DOHH2 (cell line): ENCODE measurements at regions not wholly inside any gene's neighbourhood (a gene's known extent, or its start where the extent isn't known, plus 50 kb on each side); places are given as distances from the start of the nearest gene placed in this dataset.

Experiments used
- CTCF ChIP-seq: fragments of 200-600 bp; sonication (generic); IDR thresholded peaks from one replicate; pipeline ENCODE4 v1.5.1; 2014; ENCODE audit warnings: antibody characterized with exemption, mild to moderate bottlenecking, low read depth, low read length; ENCODE audit not compliant: poor library complexity, severe bottlenecking
- EZH2phosphoT487 ChIP-seq: fragments of 200-600 bp; sonication (generic); IDR thresholded peaks from 2 replicates; pipeline ENCODE4 v1.6.1; 2017; ENCODE audit warnings: borderline replicate concordance, mild to moderate bottlenecking, antibody characterized with exemption, low read length, moderate library complexity, mixed read lengths

GRCh38 chr13:50403311-50403710, 388.1 kb downstream of the KCNRG start:
- TF ChIP-seq CTCF (no peak), EZH2phosphoT487 (no peak)
